ENCODE measurements at regions not wholly inside any gene's neighbourhood (a gene's known extent, or its start where the extent isn't known, plus 50 kb on each side); places are given as distances from the start of the nearest gene placed in this dataset.

GRCh38 chr20:55614220-55614757, 391.0 kb downstream of the CBLN4 start:
- H2AFZ ChIP-seq (ENCODE audit: low read length), result no peak overlapping the region
- no peak for DNase-seq (ENCODE audit: low read depth in 2 of 2)
- no peak for TF ChIP-seq CTCF (conservative IDR thresholded peaks at IDR 0.05 in 1 of 2, IDR thresholded peaks at IDR 0.05 in 1 of 2; ENCODE audit: low read depth in 1 of 2, low read length in 2 of 2)
- TF ChIP-seq EZH2 (IDR thresholded peaks at IDR 0.05; ENCODE audit: low read length, missing control alignments), result no peak
- H3K36me3 ChIP-seq (ENCODE audit: control insufficient read depth, insufficient read depth, low read length), result no peaks in the 10 kb centered on the region
- no peaks in the 10 kb centered on the region for H3K4me1 ChIP-seq (ENCODE audit: control insufficient read depth, extremely low read depth, insufficient read depth, low read length)
- no peak overlapping the region for H3K4me3 ChIP-seq (replicated peaks in 1 of 4; ENCODE audit: control extremely low read depth in 1 of 4, insufficient read depth in 1 of 4, low read depth in 3 of 4, low read length in 4 of 4)
- no peak overlapping the region for H3K27ac ChIP-seq (ENCODE audit: insufficient read depth, low read length)
- H4K20me1 ChIP-seq (ENCODE audit: control insufficient read depth, extremely low read depth, insufficient read depth, low read length), result no peaks in the 10 kb centered on the region
- H3K27me3 ChIP-seq (ENCODE audit: control insufficient read depth, insufficient read depth, low read length), result no peaks in the 10 kb centered on the region
- no peak overlapping the region for H3K4me2 ChIP-seq (ENCODE audit: extremely low read depth, insufficient read depth, low read length)
- H3K9ac ChIP-seq (ENCODE audit: insufficient read depth, low read length), result no peak overlapping the region
- H3K9me3 ChIP-seq (ENCODE audit: control insufficient read depth, insufficient read depth, low read depth, low read length), result no peaks in the 10 kb centered on the region
- H3K79me2 ChIP-seq (ENCODE audit: control insufficient read depth, insufficient read depth, low read length), result no peaks in the 10 kb centered on the region

GRCh38 chr20:55610756-55611155, 394.6 kb downstream of the CBLN4 start:
- Histone ChIP-seq H4K20me1 (ENCODE audit: control insufficient read depth, extremely low read depth, insufficient read depth, low read length) (no peaks in the 10 kb centered on the region), H3K4me2 (ENCODE audit: extremely low read depth, insufficient read depth, low read length) (no peak overlapping the region), H3K4me1 (ENCODE audit: control insufficient read depth, extremely low read depth, insufficient read depth, low read length) (no peaks in the 10 kb centered on the region), H3K36me3 (ENCODE audit: control insufficient read depth, insufficient read depth, low read length) (no peaks in the 10 kb centered on the region), H3K79me2 (ENCODE audit: control insufficient read depth, insufficient read depth, low read length) (no peaks in the 10 kb centered on the region), H3K27ac (ENCODE audit: insufficient read depth, low read length) (no peak overlapping the region), H3K9me3 (ENCODE audit: control insufficient read depth, insufficient read depth, low read depth, low read length) (no peaks in the 10 kb centered on the region), H3K27me3 (ENCODE audit: control insufficient read depth, insufficient read depth, low read length) (no peaks in the 10 kb centered on the region), H3K4me3 (replicated peaks in 1 of 4; ENCODE audit: control extremely low read depth in 1 of 4, insufficient read depth in 1 of 4, low read depth in 3 of 4, low read length in 4 of 4) (no peak overlapping the region), H3K9ac (ENCODE audit: insufficient read depth, low read length) (no peak overlapping the region), H2AFZ (ENCODE audit: low read length) (no peak overlapping the region)
- TF ChIP-seq EZH2 (IDR thresholded peaks at IDR 0.05; ENCODE audit: low read length, missing control alignments), result no peak
- TF ChIP-seq CTCF (conservative IDR thresholded peaks at IDR 0.05 in 1 of 2, IDR thresholded peaks at IDR 0.05 in 1 of 2; ENCODE audit: low read depth in 1 of 2, low read length in 2 of 2), result no peak
- no peak for DNase-seq (ENCODE audit: low read depth in 2 of 2)

- Histone ChIP-seq H3K4me3 (replicated peaks in 1 of 4; ENCODE audit: control extremely low read depth in 1 of 4, insufficient read depth in 1 of 4, low read depth in 3 of 4, low read length in 4 of 4) (no peak overlapping the region), H4K20me1 (ENCODE audit: control insufficient read depth, extremely low read depth, insufficient read depth, low read length) (no peaks in the 10 kb centered on the region), H3K36me3 (ENCODE audit: control insufficient read depth, insufficient read depth, low read length) (no peaks in the 10 kb centered on the region), H3K27ac (ENCODE audit: insufficient read depth, low read length) (no peak overlapping the region), H3K9ac (ENCODE audit: insufficient read depth, low read length) (no peak overlapping the region), H3K4me2 (ENCODE audit: extremely low read depth, insufficient read depth, low read length) (no peak overlapping the region), H3K27me3 (ENCODE audit: control insufficient read depth, insufficient read depth, low read length) (no peaks in the 10 kb centered on the region), H3K4me1 (ENCODE audit: control insufficient read depth, extremely low read depth, insufficient read depth, low read length) (no peaks in the 10 kb centered on the region), H2AFZ (ENCODE audit: low read length) (no peak overlapping the region), H3K79me2 (ENCODE audit: control insufficient read depth, insufficient read depth, low read length) (no peaks in the 10 kb centered on the region), H3K9me3 (ENCODE audit: control insufficient read depth, insufficient read depth, low read depth, low read length) (no peaks in the 10 kb centered on the region)
- DNase-seq (ENCODE audit: low read depth in 2 of 2), result no peak
- no peak for TF ChIP-seq EZH2 (IDR thresholded peaks at IDR 0.05; ENCODE audit: low read length, missing control alignments)
These were observed 399.7 kb downstream of the CBLN4 start for GRCh38 chr20:55605594-55605993.

All from fibroblast of lung (primary cell).